Vagina (tissue), 2 donors: ENCODE measurements at regions not wholly inside any gene's neighbourhood (a gene's known extent, or its start where the extent isn't known, plus 50 kb on each side); places are given as distances from the start of the nearest gene placed in this dataset.

Experiments used
- DNase-seq, 2 donors: peaks; one replicate each; pipeline ENCODE4 v3.0.0-alpha.2; 2017; ENCODE audit errors: extremely low spot score in 2 of 2
- H3K27ac ChIP-seq: fragments of 200-600 bp; sonication (generic); one replicate; pipeline ENCODE4 v1.5.1; 2019
- H3K27me3 ChIP-seq: fragments of 200-600 bp; sonication (generic); one replicate; pipeline ENCODE4 v1.5.1; 2019
- H3K36me3 ChIP-seq, 2 donors: fragments of 200-600 bp; sonication (generic); one replicate each; pipeline ENCODE4 v1.5.1; 2017 to 2019
- H3K4me1 ChIP-seq: fragments of 200-600 bp; sonication (generic); one replicate; pipeline ENCODE4 v1.5.1; 2019
- H3K4me3 ChIP-seq, 2 donors: fragments of 200-600 bp; sonication (generic); 1 replicate in 1 of 2; 2 replicates in 1 of 2; pipeline ENCODE4 v1.5.1; 2016 to 2019
- H3K9me3 ChIP-seq: fragments of 200-600 bp; sonication (generic); one replicate; pipeline ENCODE4 v1.5.1; 2019
- POLR2A ChIP-seq, 2 donors: fragments of 450-650 bp; IDR thresholded peaks; one replicate each; pipeline ENCODE4 v1.6.1; 2017; ENCODE audit warnings: antibody characterized with exemption in 2 of 2, mild to moderate bottlenecking in 2 of 2, moderate library complexity in 2 of 2
- POLR2AphosphoS5 ChIP-seq, 2 donors: sonication (generic); formaldehyde crosslinking; IDR thresholded peaks; one replicate each; pipeline ENCODE4 v1.9.0; 2017; ENCODE audit warnings: antibody characterized with exemption in 2 of 2, mild to moderate bottlenecking in 2 of 2, low read depth in 1 of 2; ENCODE audit not compliant: insufficient read depth in 1 of 2
- intact Hi-C: fragments of 100-400 bp; cut with DNase I; formaldehyde crosslinking; loops from one replicate; pipeline ENCODE4 v1.15.1; 2023
- TF ChIP-seq, protein P1 (sequence below), 3 experiments: fragments of 450-650 bp in 2 of 3; fragments of 200-600 bp in 1 of 3; sonication (generic) in 1 of 3; IDR thresholded peaks; one replicate each; pipeline ENCODE4 v1.5.1; 2017 to 2019; ENCODE audit warnings: antibody characterized with exemption in 3 of 3, mild to moderate bottlenecking in 2 of 3, moderate library complexity in 2 of 3

DNA sequence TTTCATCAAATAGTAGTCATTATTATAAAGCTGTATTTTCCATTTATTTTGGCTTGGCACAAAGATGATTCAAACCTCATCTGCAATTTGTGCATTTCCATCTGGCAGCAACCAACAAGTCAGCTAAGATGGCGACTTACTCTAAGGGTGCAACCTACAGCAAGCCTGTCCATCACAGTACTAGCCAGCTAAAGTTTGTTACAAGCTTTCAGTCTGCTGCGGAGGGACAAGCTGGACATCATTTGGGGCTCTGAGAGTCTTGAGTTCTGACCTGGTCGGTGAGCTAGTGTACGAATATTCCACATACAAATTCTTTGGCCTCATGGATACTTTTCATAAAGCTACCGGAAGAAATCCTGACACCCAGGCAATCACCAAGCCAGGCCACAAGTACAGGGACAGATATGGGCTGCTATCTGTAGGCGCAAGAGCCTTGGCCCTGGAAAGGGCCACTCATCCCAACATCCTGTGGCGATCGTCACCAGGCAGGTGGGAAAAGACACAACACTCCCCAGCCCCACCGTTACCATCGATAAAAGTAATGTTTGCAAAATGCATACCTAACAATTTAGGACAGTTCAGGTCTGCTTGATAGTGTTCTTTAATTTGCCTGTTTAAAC, 307.6 kb downstream of the SKIDA1 start:
- H3K27ac ChIP-seq = no peak overlapping the region
- H3K9me3 ChIP-seq = no peaks in the 10 kb centered on the region
- intact Hi-C loops = no loop called here
- DNase-seq = no peak
- no peaks in the 10 kb centered on the region for H3K4me1 ChIP-seq
- no peaks in the 10 kb centered on the region for H3K27me3 ChIP-seq
- no peak for TF ChIP-seq POLR2AphosphoS5 (IDR thresholded peaks at IDR 0.05; ENCODE audit: insufficient read depth in 1 of 2, low read depth in 1 of 2)
- TF ChIP-seq, protein P1, sequence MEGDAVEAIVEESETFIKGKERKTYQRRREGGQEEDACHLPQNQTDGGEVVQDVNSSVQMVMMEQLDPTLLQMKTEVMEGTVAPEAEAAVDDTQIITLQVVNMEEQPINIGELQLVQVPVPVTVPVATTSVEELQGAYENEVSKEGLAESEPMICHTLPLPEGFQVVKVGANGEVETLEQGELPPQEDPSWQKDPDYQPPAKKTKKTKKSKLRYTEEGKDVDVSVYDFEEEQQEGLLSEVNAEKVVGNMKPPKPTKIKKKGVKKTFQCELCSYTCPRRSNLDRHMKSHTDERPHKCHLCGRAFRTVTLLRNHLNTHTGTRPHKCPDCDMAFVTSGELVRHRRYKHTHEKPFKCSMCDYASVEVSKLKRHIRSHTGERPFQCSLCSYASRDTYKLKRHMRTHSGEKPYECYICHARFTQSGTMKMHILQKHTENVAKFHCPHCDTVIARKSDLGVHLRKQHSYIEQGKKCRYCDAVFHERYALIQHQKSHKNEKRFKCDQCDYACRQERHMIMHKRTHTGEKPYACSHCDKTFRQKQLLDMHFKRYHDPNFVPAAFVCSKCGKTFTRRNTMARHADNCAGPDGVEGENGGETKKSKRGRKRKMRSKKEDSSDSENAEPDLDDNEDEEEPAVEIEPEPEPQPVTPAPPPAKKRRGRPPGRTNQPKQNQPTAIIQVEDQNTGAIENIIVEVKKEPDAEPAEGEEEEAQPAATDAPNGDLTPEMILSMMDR (IDR thresholded peaks at IDR 0.05) = no peak
- no peak for TF ChIP-seq POLR2A (IDR thresholded peaks at IDR 0.05)
- H3K4me3 ChIP-seq = no peak overlapping the region
- no peaks in the 10 kb centered on the region for H3K36me3 ChIP-seq

DNA sequence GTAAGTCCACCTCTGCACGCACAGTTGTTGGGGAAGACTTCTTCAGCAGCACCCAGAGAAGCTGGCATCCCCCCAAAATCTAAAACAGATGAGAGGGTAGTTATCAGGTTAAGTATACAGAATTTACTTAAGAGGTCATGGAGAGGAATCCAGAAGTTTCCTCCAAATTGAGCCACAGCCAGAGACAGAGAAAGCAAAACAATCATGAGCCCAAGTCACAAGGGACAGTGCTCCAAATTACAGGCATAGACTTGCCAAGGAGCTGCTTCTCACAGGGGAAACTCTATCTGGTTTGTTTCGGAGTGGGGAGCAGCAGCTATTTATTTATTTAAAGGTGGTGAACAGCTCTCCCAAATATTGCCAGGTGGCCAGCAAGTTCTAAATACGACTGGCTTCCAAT, 308.4 kb downstream of the SKIDA1 start:
- intact Hi-C loops = no loop called here
- Histone ChIP-seq H3K27ac (no peak overlapping the region), H3K27me3 (no peaks in the 10 kb centered on the region), H3K4me1 (no peaks in the 10 kb centered on the region), H3K4me3 (no peak overlapping the region), H3K9me3 (no peaks in the 10 kb centered on the region), H3K36me3 (no peaks in the 10 kb centered on the region)
- no peak for DNase-seq
- TF ChIP-seq, protein P1 (IDR thresholded peaks at IDR 0.05) = no peak
- TF ChIP-seq POLR2A (IDR thresholded peaks at IDR 0.05) (no peak), POLR2AphosphoS5 (IDR thresholded peaks at IDR 0.05; ENCODE audit: insufficient read depth in 1 of 2, low read depth in 1 of 2) (no peak)

DNA sequence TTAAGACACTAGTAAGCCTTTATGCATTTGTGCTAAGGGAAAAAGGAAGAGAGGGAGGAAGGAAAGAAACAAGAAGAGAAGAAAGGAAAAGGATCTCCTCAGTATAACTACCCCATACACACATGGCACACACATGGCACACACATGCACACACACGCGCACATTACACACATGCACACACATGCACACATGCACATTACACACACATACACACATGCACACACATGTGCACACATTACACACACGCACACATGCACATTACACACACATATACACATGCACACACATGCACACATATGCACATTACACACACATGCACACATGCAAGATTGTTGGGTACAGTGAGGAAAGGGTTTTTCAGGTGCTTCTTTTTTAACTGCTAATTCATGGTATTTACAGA, 311.2 kb downstream of the SKIDA1 start:
- H3K4me3 ChIP-seq = no peak overlapping the region
- no peaks in the 10 kb centered on the region for H3K9me3 ChIP-seq
- H3K27me3 ChIP-seq = no peaks in the 10 kb centered on the region
- no peak overlapping the region for H3K27ac ChIP-seq
- H3K36me3 ChIP-seq = no peaks in the 10 kb centered on the region
- H3K4me1 ChIP-seq = no peaks in the 10 kb centered on the region
- TF ChIP-seq, protein P1 (IDR thresholded peaks at IDR 0.05) = no peak
- no peak for TF ChIP-seq POLR2A (IDR thresholded peaks at IDR 0.05)
- TF ChIP-seq POLR2AphosphoS5 (IDR thresholded peaks at IDR 0.05; ENCODE audit: insufficient read depth in 1 of 2, low read depth in 1 of 2) = no peak
- DNase-seq = no peak
- intact Hi-C loops = no loop called here

DNA sequence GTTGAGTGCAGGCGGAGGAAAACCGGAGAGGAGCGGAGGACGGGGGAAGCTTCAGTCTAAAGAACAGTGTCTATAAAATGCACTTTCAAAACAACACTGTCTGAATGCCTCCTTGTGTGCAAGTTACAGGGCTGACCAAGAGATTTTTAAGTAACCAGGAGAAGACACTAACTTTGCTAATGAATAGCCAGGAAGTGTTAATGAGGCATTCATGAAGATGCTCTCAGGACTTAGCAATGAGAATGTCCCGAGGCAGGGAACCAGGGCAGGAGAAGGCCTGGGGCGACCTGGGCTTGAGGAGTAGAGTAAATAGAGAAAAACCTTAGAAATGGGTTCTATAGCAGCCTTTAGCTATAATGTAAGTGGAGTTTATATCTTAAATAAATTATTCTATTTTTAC, 312.1 kb downstream of the SKIDA1 start:
- Histone ChIP-seq H3K27ac (no peak overlapping the region), H3K9me3 (no peaks in the 10 kb centered on the region), H3K4me3 (no peak overlapping the region), H3K27me3 (no peaks in the 10 kb centered on the region), H3K36me3 (no peaks in the 10 kb centered on the region), H3K4me1 (no peaks in the 10 kb centered on the region)
- intact Hi-C loops = no loop called here
- no peak for DNase-seq
- TF ChIP-seq POLR2A (IDR thresholded peaks at IDR 0.05) (no peak), POLR2AphosphoS5 (IDR thresholded peaks at IDR 0.05; ENCODE audit: insufficient read depth in 1 of 2, low read depth in 1 of 2) (no peak)
- TF ChIP-seq, protein P1 (IDR thresholded peaks at IDR 0.05) = no peak

DNA sequence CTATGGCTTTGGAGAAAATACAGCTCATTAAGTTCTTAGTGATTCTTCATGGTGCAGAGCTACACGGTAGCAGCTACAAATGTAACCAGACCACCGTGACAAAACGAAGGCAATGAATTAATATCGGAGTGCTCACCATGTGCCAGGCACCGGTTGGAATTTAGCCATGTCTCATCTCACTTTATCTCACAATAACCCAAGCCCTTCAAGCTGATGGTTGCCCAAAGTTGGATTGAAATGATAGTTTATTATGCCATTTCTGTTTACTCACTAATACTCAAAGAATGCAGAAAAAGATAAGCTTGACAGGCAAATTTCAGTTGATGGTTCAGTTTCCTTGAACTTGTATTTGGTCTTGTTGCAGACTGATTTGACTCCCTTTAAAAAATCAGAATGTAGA, 312.6 kb downstream of the SKIDA1 start:
- DNase-seq = no peak
- H3K27me3 ChIP-seq = no peaks in the 10 kb centered on the region
- no peaks in the 10 kb centered on the region for H3K36me3 ChIP-seq
- no peaks in the 10 kb centered on the region for H3K9me3 ChIP-seq
- no peak overlapping the region for H3K27ac ChIP-seq
- TF ChIP-seq, protein P1 (IDR thresholded peaks at IDR 0.05) = no peak
- no peak overlapping the region for H3K4me3 ChIP-seq
- H3K4me1 ChIP-seq = no peaks in the 10 kb centered on the region
- intact Hi-C loops = no loop called here
